ENCODE measurements at regions not wholly inside any gene's neighbourhood (a gene's known extent, or its start where the extent isn't known, plus 50 kb on each side); places are given as distances from the start of the nearest gene placed in this dataset.
"Not testable (repeated sequence)": the region's sequence is repeated elsewhere in the genome, so short reads cannot be mapped to it uniquely, and the experiment has no call there.

GRCh38 chr6:25121186-25121585, 158.0 kb upstream of the CARMIL1 start:
- no peak for DNase-seq (ENCODE audit: low read depth in 2 of 2, low spot score in 1 of 2)

GRCh38 chr6:25122001-25122400, 157.2 kb upstream of the CARMIL1 start:
- no peak for DNase-seq (ENCODE audit: low read depth in 2 of 2, low spot score in 1 of 2)

- DNase-seq (ENCODE audit: low read depth in 2 of 2, low spot score in 1 of 2): no peak
Measured at GRCh38 chr6:25122622-25123237, 156.4 kb upstream of the CARMIL1 start.

GRCh38 chr6:25124216-25124715, 154.9 kb upstream of the CARMIL1 start:
- no peak for DNase-seq (ENCODE audit: low read depth in 2 of 2, low spot score in 1 of 2)

GRCh38 chr6:25125736-25126135, 153.4 kb upstream of the CARMIL1 start:
- DNase-seq (ENCODE audit: low read depth in 2 of 2, low spot score in 1 of 2): no peak

GRCh38 chr6:25127076-25127837, 151.9 kb upstream of the CARMIL1 start:
- DNase-seq (ENCODE audit: low read depth in 2 of 2, low spot score in 1 of 2): no peak

GRCh38 chr6:25130518-25130917, 148.7 kb upstream of the CARMIL1 start:
- no peak for DNase-seq (ENCODE audit: low read depth in 2 of 2, low spot score in 1 of 2)

GRCh38 chr6:25132934-25133333, 146.2 kb upstream of the CARMIL1 start:
- no peak for DNase-seq (ENCODE audit: low read depth in 2 of 2, low spot score in 1 of 2)

GRCh38 chr6:25133568-25133967, 145.6 kb upstream of the CARMIL1 start:
- DNase-seq (ENCODE audit: low read depth in 2 of 2, low spot score in 1 of 2): no peak

GRCh38 chr6:25136854-25137253, 142.3 kb upstream of the CARMIL1 start:
- no peak for DNase-seq (ENCODE audit: low read depth in 2 of 2, low spot score in 1 of 2)

GRCh38 chr6:25137480-25137879, 141.7 kb upstream of the CARMIL1 start:
- DNase-seq (ENCODE audit: low read depth in 2 of 2, low spot score in 1 of 2): no peak

- peak in 1 of 2 donors; percentile 16 for DNase-seq (ENCODE audit: low read depth in 2 of 2, low spot score in 1 of 2)
Measured at GRCh38 chr6:25137916-25138232, 141.3 kb upstream of the CARMIL1 start.

- peak; percentile 32 to 34 for DNase-seq (ENCODE audit: low read depth in 2 of 2, low spot score in 1 of 2)
Measured at GRCh38 chr6:25138233-25138933, 140.8 kb upstream of the CARMIL1 start.

- no peak for DNase-seq (ENCODE audit: low read depth in 2 of 2, low spot score in 1 of 2)
Measured at GRCh38 chr6:25138934-25139415, 140.2 kb upstream of the CARMIL1 start.

- not testable (repeated sequence) for DNase-seq (ENCODE audit: low read depth in 2 of 2, low spot score in 1 of 2)
Measured at GRCh38 chr6:25139608-25140007, 139.6 kb upstream of the CARMIL1 start.

- no peak for DNase-seq (ENCODE audit: low read depth in 2 of 2, low spot score in 1 of 2)
Measured at GRCh38 chr6:25142506-25142905, 136.7 kb upstream of the CARMIL1 start.

GRCh38 chr6:25144919-25145318, 134.3 kb upstream of the CARMIL1 start:
- no peak for DNase-seq (ENCODE audit: low read depth in 2 of 2, low spot score in 1 of 2)

- no peak for DNase-seq (ENCODE audit: low read depth in 2 of 2, low spot score in 1 of 2)
Measured at GRCh38 chr6:25147223-25147622, 132.0 kb upstream of the CARMIL1 start.

GRCh38 chr6:25150031-25150430, 129.1 kb upstream of the CARMIL1 start:
- no peak for DNase-seq (ENCODE audit: low read depth in 2 of 2, low spot score in 1 of 2)

- DNase-seq (ENCODE audit: low read depth in 2 of 2, low spot score in 1 of 2): no peak
Measured at GRCh38 chr6:25150863-25151262, 128.3 kb upstream of the CARMIL1 start.

GRCh38 chr6:25153079-25153478, 126.1 kb upstream of the CARMIL1 start:
- DNase-seq (ENCODE audit: low read depth in 2 of 2, low spot score in 1 of 2): no peak

- DNase-seq (ENCODE audit: low read depth in 2 of 2, low spot score in 1 of 2): no peak
Measured at GRCh38 chr6:25154034-25154596, 125.1 kb upstream of the CARMIL1 start.
